Colonic mucosa (tissue), 4 donors: ENCODE measurements at regions not wholly inside any gene's neighbourhood (a gene's known extent, or its start where the extent isn't known, plus 50 kb on each side); places are given as distances from the start of the nearest gene placed in this dataset.
A peak's percentile ranks its signal among the peaks of the same experiment; 100 is the strongest.

Source experiments
- DNase-seq: peaks from one replicate; pipeline ENCODE4 v3.0.0-alpha.2; 2020
- H3K27ac ChIP-seq: fragments of 200-600 bp; one replicate; pipeline ENCODE4 v1.8.0; 2021
- H3K27me3 ChIP-seq: fragments of 200-600 bp; one replicate; pipeline ENCODE4 v1.8.0; 2021
- H3K36me3 ChIP-seq: fragments of 200-600 bp; one replicate; pipeline ENCODE4 v1.8.0; 2021
- H3K4me1 ChIP-seq: fragments of 200-600 bp; one replicate; pipeline ENCODE4 v1.8.0; 2021; ENCODE audit warnings: mild to moderate bottlenecking
- H3K4me3 ChIP-seq: fragments of 200-600 bp; one replicate; pipeline ENCODE4 v1.8.0; 2021
- H3K9ac ChIP-seq, 2 donors: one replicate each; pipeline ENCODE4 v1.7.0; 2013; ENCODE audit warnings: control low read depth in 2 of 2, low read depth in 2 of 2, low read length in 2 of 2
- H3K9me3 ChIP-seq: fragments of 200-600 bp; one replicate; pipeline ENCODE4 v1.8.0; 2021
- intact Hi-C: fragments of 100-400 bp; cut with DNase I; formaldehyde crosslinking; loops from one replicate; pipeline ENCODE4 v1.14.1; 2022
- TF ChIP-seq, protein P1 (sequence below): fragments of 200-600 bp; IDR thresholded peaks from one replicate; pipeline ENCODE4 v1.8.0; 2022; ENCODE audit warnings: antibody characterized with exemption, mild to moderate bottlenecking
- donor health status: healthy.
- donor health status: DM: no; HTN: no; CAD: no.
- donor health status: DM: no; HTN: no; CAD: no.

DNA sequence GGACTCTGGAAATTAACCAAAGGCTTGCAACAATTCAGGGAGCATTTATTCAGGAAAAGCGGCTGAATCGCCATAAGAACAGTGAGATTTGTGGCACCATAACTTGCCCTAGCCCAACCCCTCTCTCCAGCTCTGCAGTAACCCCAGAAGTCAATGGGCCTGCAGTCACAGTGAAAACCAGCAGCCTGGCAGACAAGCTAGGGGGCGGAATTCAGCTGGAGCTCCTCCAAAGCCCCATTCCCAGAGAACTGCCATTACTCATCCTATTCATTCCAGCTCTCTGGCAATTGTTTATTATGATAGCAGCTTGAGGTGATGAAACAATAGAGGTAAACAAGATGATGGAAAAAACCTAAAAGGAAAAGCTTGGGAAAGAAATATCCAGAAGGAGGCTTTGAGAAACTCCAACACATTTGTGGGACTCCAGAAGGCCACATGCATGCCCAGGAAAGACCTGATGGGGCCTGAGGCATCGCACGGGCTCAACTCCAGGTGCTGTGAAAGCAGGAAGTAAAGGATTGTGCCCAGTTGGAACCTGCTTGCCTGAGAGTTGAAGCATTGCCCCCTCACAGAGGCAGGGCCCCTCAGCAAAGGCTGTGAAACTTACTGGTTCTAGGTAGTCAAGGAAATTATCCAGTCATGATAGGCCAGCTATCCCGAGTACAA, 126.7 kb downstream of the TWIST2 start:
- intact Hi-C loops, result no loop called here
- DNase-seq, result peak; percentile 35
- no peaks in the 10 kb centered on the region for H3K36me3 ChIP-seq
- H3K4me3 ChIP-seq, result no peak overlapping the region
- no peaks in the 10 kb centered on the region for H3K9me3 ChIP-seq
- H3K4me1 ChIP-seq, result no peaks in the 10 kb centered on the region
- TF ChIP-seq, protein P1, sequence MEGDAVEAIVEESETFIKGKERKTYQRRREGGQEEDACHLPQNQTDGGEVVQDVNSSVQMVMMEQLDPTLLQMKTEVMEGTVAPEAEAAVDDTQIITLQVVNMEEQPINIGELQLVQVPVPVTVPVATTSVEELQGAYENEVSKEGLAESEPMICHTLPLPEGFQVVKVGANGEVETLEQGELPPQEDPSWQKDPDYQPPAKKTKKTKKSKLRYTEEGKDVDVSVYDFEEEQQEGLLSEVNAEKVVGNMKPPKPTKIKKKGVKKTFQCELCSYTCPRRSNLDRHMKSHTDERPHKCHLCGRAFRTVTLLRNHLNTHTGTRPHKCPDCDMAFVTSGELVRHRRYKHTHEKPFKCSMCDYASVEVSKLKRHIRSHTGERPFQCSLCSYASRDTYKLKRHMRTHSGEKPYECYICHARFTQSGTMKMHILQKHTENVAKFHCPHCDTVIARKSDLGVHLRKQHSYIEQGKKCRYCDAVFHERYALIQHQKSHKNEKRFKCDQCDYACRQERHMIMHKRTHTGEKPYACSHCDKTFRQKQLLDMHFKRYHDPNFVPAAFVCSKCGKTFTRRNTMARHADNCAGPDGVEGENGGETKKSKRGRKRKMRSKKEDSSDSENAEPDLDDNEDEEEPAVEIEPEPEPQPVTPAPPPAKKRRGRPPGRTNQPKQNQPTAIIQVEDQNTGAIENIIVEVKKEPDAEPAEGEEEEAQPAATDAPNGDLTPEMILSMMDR, result no peak
- H3K27ac ChIP-seq, result peak overlapping the region; percentile 37
- H3K9ac ChIP-seq, result no peak overlapping the region
- no peaks in the 10 kb centered on the region for H3K27me3 ChIP-seq

DNA sequence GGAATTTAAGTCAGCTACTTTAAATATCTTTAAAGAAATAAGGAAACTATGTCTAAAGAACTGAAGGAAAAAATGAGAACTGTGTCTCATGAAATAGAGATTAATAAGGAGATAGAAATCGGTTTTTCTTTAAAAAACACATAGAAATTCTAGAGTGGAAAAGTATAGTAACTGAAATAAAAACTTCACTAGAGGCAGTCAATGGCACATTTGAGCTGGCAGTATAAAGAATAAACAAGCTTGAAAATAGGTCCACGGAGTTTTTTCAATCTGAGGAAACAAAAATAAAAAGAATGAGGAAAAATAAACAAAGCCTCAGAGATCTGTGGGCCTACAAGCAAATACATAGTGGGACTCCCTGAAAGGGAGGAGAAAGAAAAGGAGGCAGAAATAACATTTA, 127.5 kb downstream of the TWIST2 start:
- Histone ChIP-seq H3K9ac (no peak overlapping the region), H3K9me3 (no peaks in the 10 kb centered on the region), H3K27ac (no peak overlapping the region), H3K36me3 (no peaks in the 10 kb centered on the region), H3K27me3 (no peaks in the 10 kb centered on the region), H3K4me1 (no peaks in the 10 kb centered on the region), H3K4me3 (no peak overlapping the region)
- intact Hi-C loops, result no loop called here
- TF ChIP-seq, protein P1, result no peak
- DNase-seq, result no peak

DNA sequence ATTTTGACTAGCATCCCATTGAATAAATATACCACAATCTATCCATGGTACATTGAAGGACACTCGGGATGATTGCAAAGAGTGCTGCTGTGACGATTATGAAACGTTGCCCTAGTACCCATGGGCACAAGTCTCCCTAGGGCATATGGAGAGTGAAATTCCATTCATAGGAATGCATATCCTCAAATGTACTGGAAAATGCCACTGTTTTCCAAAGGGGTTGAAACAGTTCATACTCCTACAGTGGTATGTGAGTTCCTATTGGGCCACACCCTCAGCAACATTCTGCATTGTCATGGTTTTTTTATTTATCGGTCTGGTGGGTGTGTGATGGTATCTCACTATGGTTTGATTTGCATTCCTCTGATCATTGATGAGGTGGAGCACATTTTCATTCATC, 130.6 kb downstream of the TWIST2 start:
- Histone ChIP-seq H3K27me3 (no peaks in the 10 kb centered on the region), H3K9ac (no peak overlapping the region), H3K4me3 (no peak overlapping the region), H3K27ac (no peak overlapping the region), H3K9me3 (no peaks in the 10 kb centered on the region), H3K36me3 (no peaks in the 10 kb centered on the region), H3K4me1 (no peaks in the 10 kb centered on the region)
- no peak for DNase-seq
- intact Hi-C loops, result no loop called here
- TF ChIP-seq, protein P1, result no peak

DNA sequence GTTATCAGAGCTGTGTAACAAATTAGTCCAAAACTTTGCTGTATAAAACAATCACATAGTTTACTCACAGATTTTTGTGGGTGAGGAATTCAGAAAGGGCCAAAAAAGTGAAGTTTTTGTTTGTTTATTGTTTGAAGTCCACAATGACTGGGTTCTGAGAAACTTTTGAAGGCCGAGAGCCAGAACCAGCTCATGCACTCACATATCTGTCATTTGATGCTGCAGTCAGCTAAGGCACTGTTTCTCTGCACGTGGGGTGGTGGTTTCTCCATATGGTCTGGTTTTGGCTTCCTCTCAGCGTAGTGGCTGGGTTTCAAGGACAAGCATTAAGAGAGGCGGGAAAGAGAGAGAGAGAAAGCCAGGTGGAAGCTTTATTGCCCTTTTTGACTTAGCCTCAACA, 131.8 kb downstream of the TWIST2 start:
- Histone ChIP-seq H3K4me1 (no peaks in the 10 kb centered on the region), H3K9ac (no peak overlapping the region), H3K9me3 (no peaks in the 10 kb centered on the region), H3K36me3 (no peaks in the 10 kb centered on the region), H3K27ac (no peak overlapping the region), H3K4me3 (no peak overlapping the region), H3K27me3 (no peaks in the 10 kb centered on the region)
- intact Hi-C loops, result no loop called here
- no peak for DNase-seq
- TF ChIP-seq, protein P1, result no peak

DNA sequence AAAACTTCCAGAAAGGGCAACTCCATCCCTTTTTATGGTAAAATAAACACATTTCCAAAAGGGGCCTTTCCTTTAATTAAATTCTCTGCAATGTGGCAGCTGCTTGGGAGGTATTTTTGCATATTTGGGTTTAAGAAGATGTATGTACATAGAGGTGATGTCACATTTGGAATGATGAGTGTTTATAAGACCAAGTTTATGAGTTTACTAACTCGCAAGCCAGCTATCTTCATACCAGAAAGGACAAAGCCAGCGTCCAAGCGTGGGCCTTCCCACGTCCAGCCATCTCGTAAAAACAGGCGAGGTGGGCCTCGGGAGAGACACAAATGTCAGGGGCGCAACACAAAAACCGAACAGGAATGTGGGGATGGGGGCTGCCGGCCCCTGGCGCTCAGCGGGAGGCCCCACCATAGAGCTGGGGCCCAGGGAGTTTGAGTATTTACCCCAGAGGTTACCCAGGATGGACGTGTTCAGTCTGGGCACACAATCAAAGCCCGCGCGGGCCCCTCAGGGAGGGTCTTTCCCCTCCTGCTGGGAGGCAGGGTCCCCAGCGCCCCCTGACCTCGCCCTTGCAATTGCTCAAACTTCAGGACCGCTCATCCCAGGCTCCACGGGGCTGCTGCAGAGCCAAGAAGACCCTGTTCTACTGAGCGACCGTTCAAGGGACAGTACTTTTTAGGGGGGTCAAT, 137.3 kb downstream of the TWIST2 start:
- intact Hi-C loops, result no loop called here
- Histone ChIP-seq H3K27ac (no peak overlapping the region), H3K27me3 (no peaks in the 10 kb centered on the region), H3K4me3 (no peak overlapping the region), H3K36me3 (no peaks in the 10 kb centered on the region), H3K9me3 (no peaks in the 10 kb centered on the region), H3K9ac (no peak overlapping the region), H3K4me1 (no peaks in the 10 kb centered on the region)
- DNase-seq, result no peak
- TF ChIP-seq, protein P1, result no peak
